ENCODE measurements at regions not wholly inside any gene's neighbourhood (a gene's known extent, or its start where the extent isn't known, plus 50 kb on each side); places are given as distances from the start of the nearest gene placed in this dataset.

DNA sequence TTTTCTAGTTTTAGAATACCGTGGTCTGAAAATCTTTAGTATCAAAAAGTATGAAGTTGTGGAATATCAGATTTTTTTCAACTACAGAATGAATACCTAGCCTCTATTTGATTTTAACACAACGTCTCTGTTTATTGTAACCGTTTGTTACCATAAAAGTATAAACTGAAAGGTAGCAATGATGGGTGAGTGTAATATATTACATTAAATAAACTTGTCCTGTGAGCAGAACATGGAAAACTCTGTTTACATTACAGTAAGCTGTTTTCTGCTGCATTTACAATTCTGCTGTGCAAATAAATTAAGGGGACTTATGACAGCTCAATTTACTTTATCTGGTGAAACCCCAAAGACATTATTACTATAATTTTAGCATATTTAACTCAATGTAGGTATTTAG lies 62.5 kb downstream of the CHRM3 start:
- no peak overlapping the region for H3K4me3 ChIP-seq (ENCODE audit: low read depth, low read length)
- no CpG with 5 or more reads among the region's 3 CpGs for WGBS (ENCODE audit: extremely low coverage, insufficient coverage, insufficient read length)
- H3K14ac ChIP-seq (ENCODE audit: low read length) = no peak overlapping the region
- H3K4ac ChIP-seq (ENCODE audit: low read depth, low read length) = no peak overlapping the region
- H3K79me1 ChIP-seq (ENCODE audit: low read length) = no peaks in the 10 kb centered on the region
- no peaks in the 10 kb centered on the region for H3K9me3 ChIP-seq (ENCODE audit: insufficient read depth, low read depth, low read length)
- no peaks in the 10 kb centered on the region for H3K36me3 ChIP-seq (ENCODE audit: control insufficient read depth in 1 of 2, insufficient read depth in 2 of 2, low read length in 2 of 2)
- no peak overlapping the region for H3K4me2 ChIP-seq (ENCODE audit: low read length)
- H3K4me1 ChIP-seq (ENCODE audit: control insufficient read depth in 1 of 2, insufficient read depth in 2 of 2, low read length in 2 of 2) = no peaks in the 10 kb centered on the region
- DNase-seq = no peak
- H4K12ac ChIP-seq (ENCODE audit: low read depth, low read length) = no peak overlapping the region
- no peak overlapping the region for H2AK5ac ChIP-seq (ENCODE audit: low read length)
- H3K18ac ChIP-seq (ENCODE audit: low read length) = no peak overlapping the region
- H3K27me3 ChIP-seq (ENCODE audit: insufficient read depth, low read length) = no peaks in the 10 kb centered on the region
- no peak overlapping the region for H2AFZ ChIP-seq (ENCODE audit: insufficient read depth, low read length, poor library complexity)
- no peak overlapping the region for H3K27ac ChIP-seq (ENCODE audit: low read depth, low read length)
- H2BK120ac ChIP-seq (ENCODE audit: insufficient read depth, low read length, poor library complexity) = no peak overlapping the region
- H4K8ac ChIP-seq (ENCODE audit: low read depth, low read length) = no peak overlapping the region
- no peak overlapping the region for H3K23ac ChIP-seq (ENCODE audit: low read length)
- no peak overlapping the region for H4K91ac ChIP-seq (ENCODE audit: low read depth, low read length)
- H3K79me2 ChIP-seq (ENCODE audit: control insufficient read depth, insufficient read depth, low read length, poor library complexity) = no peaks in the 10 kb centered on the region
- H2BK5ac ChIP-seq (ENCODE audit: low read depth, low read length, poor library complexity) = no peak overlapping the region
- H2BK12ac ChIP-seq (ENCODE audit: low read length) = no peak overlapping the region
- no peak overlapping the region for H3K9ac ChIP-seq (ENCODE audit: low read length)

DNA sequence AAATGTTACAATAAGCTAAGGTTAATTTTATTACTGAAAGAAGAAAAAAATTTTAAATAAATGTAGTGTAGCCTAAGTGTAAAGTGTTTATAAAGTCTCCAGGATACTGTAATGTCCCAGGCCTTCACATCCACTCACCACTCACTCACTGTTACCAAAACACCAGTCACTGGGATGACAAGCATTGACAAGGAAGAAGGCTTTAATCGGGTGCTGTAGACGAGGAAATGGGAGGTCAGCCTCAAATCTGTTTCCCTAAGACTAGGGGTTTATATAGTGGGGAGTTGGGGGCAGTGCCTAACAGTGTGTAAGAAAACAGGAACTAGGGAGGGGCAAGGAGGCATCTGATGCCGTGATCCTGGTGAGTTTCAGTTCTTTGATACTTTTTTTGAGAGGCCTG lies 69.4 kb downstream of the CHRM3 start:
- no peak overlapping the region for H3K4ac ChIP-seq (ENCODE audit: low read depth, low read length)
- no peak overlapping the region for H3K9ac ChIP-seq (ENCODE audit: low read length)
- H4K8ac ChIP-seq (ENCODE audit: low read depth, low read length) = no peak overlapping the region
- no peak overlapping the region for H3K18ac ChIP-seq (ENCODE audit: low read length)
- no peak overlapping the region for H4K91ac ChIP-seq (ENCODE audit: low read depth, low read length)
- no peak overlapping the region for H2BK12ac ChIP-seq (ENCODE audit: low read length)
- H2BK5ac ChIP-seq (ENCODE audit: low read depth, low read length, poor library complexity) = no peak overlapping the region
- no peak overlapping the region for H2AK5ac ChIP-seq (ENCODE audit: low read length)
- H3K4me3 ChIP-seq (ENCODE audit: low read depth, low read length) = no peak overlapping the region
- no peaks in the 10 kb centered on the region for H3K79me1 ChIP-seq (ENCODE audit: low read length)
- no peaks in the 10 kb centered on the region for H3K4me1 ChIP-seq (ENCODE audit: control insufficient read depth in 1 of 2, insufficient read depth in 2 of 2, low read length in 2 of 2)
- no peak overlapping the region for H4K12ac ChIP-seq (ENCODE audit: low read depth, low read length)
- H3K4me2 ChIP-seq (ENCODE audit: low read length) = no peak overlapping the region
- no peak overlapping the region for H3K27ac ChIP-seq (ENCODE audit: low read depth, low read length)
- H3K9me3 ChIP-seq (ENCODE audit: insufficient read depth, low read depth, low read length) = peaks cover 8% of the 10 kb centered on the region
- H3K27me3 ChIP-seq (ENCODE audit: insufficient read depth, low read length) = no peaks in the 10 kb centered on the region
- H3K14ac ChIP-seq (ENCODE audit: low read length) = no peak overlapping the region
- H3K79me2 ChIP-seq (ENCODE audit: control insufficient read depth, insufficient read depth, low read length, poor library complexity) = no peaks in the 10 kb centered on the region
- no peak overlapping the region for H2BK120ac ChIP-seq (ENCODE audit: insufficient read depth, low read length, poor library complexity)
- no peaks in the 10 kb centered on the region for H3K36me3 ChIP-seq (ENCODE audit: control insufficient read depth in 1 of 2, insufficient read depth in 2 of 2, low read length in 2 of 2)
- WGBS (ENCODE audit: extremely low coverage, insufficient coverage, insufficient read length) = no CpG with 5 or more reads among the region's 3 CpGs
- DNase-seq = no peak
- H2AFZ ChIP-seq (ENCODE audit: insufficient read depth, low read length, poor library complexity) = no peak overlapping the region
- no peak overlapping the region for H3K23ac ChIP-seq (ENCODE audit: low read length)

- no peaks in the 10 kb centered on the region for H3K27me3 ChIP-seq (ENCODE audit: insufficient read depth, low read length)
- H3K36me3 ChIP-seq (ENCODE audit: control insufficient read depth in 1 of 2, insufficient read depth in 2 of 2, low read length in 2 of 2) = no peaks in the 10 kb centered on the region
- H3K9ac ChIP-seq (ENCODE audit: low read length) = no peak overlapping the region
- H4K12ac ChIP-seq (ENCODE audit: low read depth, low read length) = no peak overlapping the region
- WGBS (ENCODE audit: extremely low coverage, insufficient coverage, insufficient read length) = no CpG with 5 or more reads among the region's 2 CpGs
- H2BK12ac ChIP-seq (ENCODE audit: low read length) = no peak overlapping the region
- no peak overlapping the region for H3K4me2 ChIP-seq (ENCODE audit: low read length)
- H3K14ac ChIP-seq (ENCODE audit: low read length) = no peak overlapping the region
- H3K23ac ChIP-seq (ENCODE audit: low read length) = no peak overlapping the region
- H3K9me3 ChIP-seq (ENCODE audit: insufficient read depth, low read depth, low read length) = peaks cover 8% of the 10 kb centered on the region
- no peak overlapping the region for H4K91ac ChIP-seq (ENCODE audit: low read depth, low read length)
- no peak overlapping the region for H3K18ac ChIP-seq (ENCODE audit: low read length)
- no peak overlapping the region for H3K27ac ChIP-seq (ENCODE audit: low read depth, low read length)
- H2AFZ ChIP-seq (ENCODE audit: insufficient read depth, low read length, poor library complexity) = no peak overlapping the region
- H2AK5ac ChIP-seq (ENCODE audit: low read length) = no peak overlapping the region
- no peak overlapping the region for H2BK5ac ChIP-seq (ENCODE audit: low read depth, low read length, poor library complexity)
- H3K4me3 ChIP-seq (ENCODE audit: low read depth, low read length) = no peak overlapping the region
- no peak overlapping the region for H3K4ac ChIP-seq (ENCODE audit: low read depth, low read length)
- DNase-seq = no peak
- H2BK120ac ChIP-seq (ENCODE audit: insufficient read depth, low read length, poor library complexity) = no peak overlapping the region
- H4K8ac ChIP-seq (ENCODE audit: low read depth, low read length) = no peak overlapping the region
- H3K79me1 ChIP-seq (ENCODE audit: low read length) = no peaks in the 10 kb centered on the region
- H3K4me1 ChIP-seq (ENCODE audit: control insufficient read depth in 1 of 2, insufficient read depth in 2 of 2, low read length in 2 of 2) = no peaks in the 10 kb centered on the region
- no peaks in the 10 kb centered on the region for H3K79me2 ChIP-seq (ENCODE audit: control insufficient read depth, insufficient read depth, low read length, poor library complexity)
Measured at GRCh38 chr1:239456788-239457187, 70.4 kb downstream of the CHRM3 start.

- no peak for DNase-seq
- Histone ChIP-seq H3K27ac (ENCODE audit: low read depth, low read length) (no peak overlapping the region), H4K91ac (ENCODE audit: low read depth, low read length) (no peak overlapping the region), H2BK12ac (ENCODE audit: low read length) (no peak overlapping the region), H2BK120ac (ENCODE audit: insufficient read depth, low read length, poor library complexity) (no peak overlapping the region), H3K4me3 (ENCODE audit: low read depth, low read length) (no peak overlapping the region), H3K9me3 (ENCODE audit: insufficient read depth, low read depth, low read length) (peaks cover 8% of the 10 kb centered on the region), H3K4me1 (ENCODE audit: control insufficient read depth in 1 of 2, insufficient read depth in 2 of 2, low read length in 2 of 2) (no peaks in the 10 kb centered on the region), H2AK5ac (ENCODE audit: low read length) (no peak overlapping the region), H4K8ac (ENCODE audit: low read depth, low read length) (no peak overlapping the region), H3K36me3 (ENCODE audit: control insufficient read depth in 1 of 2, insufficient read depth in 2 of 2, low read length in 2 of 2) (no peaks in the 10 kb centered on the region), H2BK5ac (ENCODE audit: low read depth, low read length, poor library complexity) (no peak overlapping the region), H2AFZ (ENCODE audit: insufficient read depth, low read length, poor library complexity) (no peak overlapping the region), H3K14ac (ENCODE audit: low read length) (no peak overlapping the region), H3K4me2 (ENCODE audit: low read length) (no peak overlapping the region), H3K27me3 (ENCODE audit: insufficient read depth, low read length) (no peaks in the 10 kb centered on the region), H3K23ac (ENCODE audit: low read length) (no peak overlapping the region), H3K18ac (ENCODE audit: low read length) (no peak overlapping the region), H3K4ac (ENCODE audit: low read depth, low read length) (no peak overlapping the region), H4K12ac (ENCODE audit: low read depth, low read length) (no peak overlapping the region), H3K79me2 (ENCODE audit: control insufficient read depth, insufficient read depth, low read length, poor library complexity) (no peaks in the 10 kb centered on the region), H3K79me1 (ENCODE audit: low read length) (no peaks in the 10 kb centered on the region), H3K9ac (ENCODE audit: low read length) (no peak overlapping the region)
- WGBS (ENCODE audit: extremely low coverage, insufficient coverage, insufficient read length) = 100% methylated on average over 1 of the region's 4 CpGs
Measured at GRCh38 chr1:239457491-239458143, 71.2 kb downstream of the CHRM3 start.

All from trophoblast cell (in vitro differentiated cells and primary cell).